WTC11 (cell line): ENCODE measurements at regions not wholly inside any gene's neighbourhood (a gene's known extent, or its start where the extent isn't known, plus 50 kb on each side); places are given as distances from the start of the nearest gene placed in this dataset.

Experiments
- ATAC-seq: fragments of 200-7000 bp; cut with Tn5 transposase; 2 replicates; pipeline ENCODE4 v1.10.0; 2021; ENCODE audit warnings: mild to moderate bottlenecking, moderate library complexity
- CTCF ChIA-PET: fragments of 300-600 bp; sonication (Branson Sonifier 250); formaldehyde crosslinking; loops from one replicate; lab custom pipeline; 2021; ENCODE audit warnings: antibody characterized with exemption; lab: Charles Lee
- POLR2A ChIA-PET: fragments of 350-600 bp; sonication (Branson Sonifier 250); formaldehyde crosslinking; loops from one replicate; lab custom pipeline; 2021; ENCODE audit warnings: antibody characterized with exemption; lab: Charles Lee
- DNase-seq: peaks from one replicate; pipeline ENCODE4 v3.0.0; 2021; ENCODE audit warnings: low spot score
- H3K27ac Mint-ChIP-seq: 2 replicates; pipeline ENCODE4 v1.8.0; 2021; ENCODE audit warnings: mixed read lengths
- H3K27me3 Mint-ChIP-seq: 2 replicates; pipeline ENCODE4 v1.8.0; 2021; ENCODE audit warnings: low read depth, mild to moderate bottlenecking, moderate library complexity, mixed read lengths
- H3K36me3 Mint-ChIP-seq: 2 replicates; pipeline ENCODE4 v1.8.0; 2021; ENCODE audit warnings: mixed read lengths
- H3K4me1 Mint-ChIP-seq: 2 replicates; pipeline ENCODE4 v1.8.0; 2022; ENCODE audit warnings: mixed read lengths
- H3K4me3 Mint-ChIP-seq: 2 replicates; pipeline ENCODE4 v1.8.0; 2021; ENCODE audit warnings: mild to moderate bottlenecking, moderate library complexity, mixed read lengths
- H3K9me3 Mint-ChIP-seq: 2 replicates; pipeline ENCODE4 v1.8.0; 2021; ENCODE audit warnings: mixed read lengths
- FOXK1 ChIP-seq: sonication (generic); formaldehyde crosslinking; IDR thresholded peaks from 2 replicates; pipeline ENCODE4 v1.8.0; 2022; ENCODE audit warnings: mild to moderate bottlenecking, moderate library complexity, missing genetic modification reagents
- GABPB1 ChIP-seq: sonication (generic); formaldehyde crosslinking; IDR thresholded peaks from 2 replicates; pipeline ENCODE4 v1.8.1; 2023; ENCODE audit warnings: mild to moderate bottlenecking, missing genetic modification reagents
- GTF2I ChIP-seq: fragments of 250-450 bp; sonication (Bioruptor Pico); conservative IDR thresholded peaks from 2 replicates; pipeline ENCODE4 v1.4.0; 2021; ENCODE audit warnings: mild to moderate bottlenecking
- HMGA2 ChIP-seq: fragments of 250-450 bp; sonication (Bioruptor Pico); IDR thresholded peaks from 2 replicates; pipeline ENCODE4 v1.4.0; 2021; ENCODE audit warnings: mild to moderate bottlenecking, moderate library complexity
- JAZF1 ChIP-seq: fragments of 250-450 bp; sonication (Bioruptor Pico); IDR thresholded peaks from 2 replicates; pipeline ENCODE4 v1.9.0; 2021; ENCODE audit warnings: moderate library complexity, mild to moderate bottlenecking, inconsistent platforms
- MXD4 ChIP-seq: fragments of 250-450 bp; sonication (Bioruptor Pico); IDR thresholded peaks from 2 replicates; pipeline ENCODE4 v1.8.0; 2021; ENCODE audit warnings: mild to moderate bottlenecking, moderate library complexity, borderline replicate concordance
- NFE2L1 ChIP-seq: sonication (generic); formaldehyde crosslinking; IDR thresholded peaks from 2 replicates; pipeline ENCODE4 v1.8.1; 2023; ENCODE audit warnings: missing genetic modification reagents
- NFYB ChIP-seq: sonication (generic); formaldehyde crosslinking; conservative IDR thresholded peaks from 2 replicates; pipeline ENCODE4 v1.8.0; 2022; ENCODE audit warnings: low read depth, missing genetic modification reagents
- NR1H2 ChIP-seq: sonication (generic); formaldehyde crosslinking; IDR thresholded peaks from 2 replicates; pipeline ENCODE4 v1.9.0; 2021; ENCODE audit warnings: mild to moderate bottlenecking, moderate library complexity, missing genetic modification reagents
- NR3C1 ChIP-seq: sonication (generic); formaldehyde crosslinking; conservative IDR thresholded peaks from 2 replicates; pipeline ENCODE4 v1.8.1; 2023; ENCODE audit warnings: low read depth, mild to moderate bottlenecking, missing genetic modification reagents
- SOX15 ChIP-seq: fragments of 250-450 bp; sonication (Bioruptor Pico); IDR thresholded peaks from 2 replicates; pipeline ENCODE4 v1.9.0; 2021; ENCODE audit warnings: mild to moderate bottlenecking
- SP1 ChIP-seq: sonication (generic); formaldehyde crosslinking; conservative IDR thresholded peaks from 2 replicates; pipeline ENCODE4 v1.8.1; 2022; ENCODE audit warnings: missing genetic modification reagents
- TCF7 ChIP-seq: sonication (generic); formaldehyde crosslinking; IDR thresholded peaks from 2 replicates; pipeline ENCODE4 v1.8.0; 2022; ENCODE audit warnings: mild to moderate bottlenecking, low read depth, missing genetic modification reagents, moderate library complexity
- ZBTB21 ChIP-seq: sonication (generic); formaldehyde crosslinking; IDR thresholded peaks from 2 replicates; pipeline ENCODE4 v1.8.1; 2023; ENCODE audit warnings: mild to moderate bottlenecking, missing genetic modification reagents, borderline replicate concordance
- ZNF138 ChIP-seq: sonication (generic); formaldehyde crosslinking; conservative IDR thresholded peaks from 2 replicates; pipeline ENCODE4 v1.8.1; 2022; ENCODE audit warnings: mild to moderate bottlenecking, moderate library complexity, missing genetic modification reagents
- ZNF263 ChIP-seq: sonication (generic); formaldehyde crosslinking; IDR thresholded peaks from 2 replicates; pipeline ENCODE4 v1.8.1; 2022; ENCODE audit warnings: low read depth, mild to moderate bottlenecking, moderate library complexity, missing genetic modification reagents
- TF ChIP-seq, protein P1 (sequence below): fragments of 250-450 bp; sonication (Bioruptor Pico); IDR thresholded peaks from 2 replicates; pipeline ENCODE4 v1.8.0; 2021; ENCODE audit warnings: mild to moderate bottlenecking
- TF ChIP-seq, protein P2 (sequence below): sonication (generic); formaldehyde crosslinking; IDR thresholded peaks from 2 replicates; pipeline ENCODE4 v1.8.1; 2022; ENCODE audit warnings: mild to moderate bottlenecking, missing genetic modification reagents, moderate library complexity, borderline replicate concordance
- TF ChIP-seq, protein P3 (sequence below): fragments of 250-450 bp; sonication (Bioruptor Pico); IDR thresholded peaks from 2 replicates; pipeline ENCODE4 v1.9.0; 2021; ENCODE audit warnings: mild to moderate bottlenecking, borderline replicate concordance
- TF ChIP-seq, protein P4 (sequence below): sonication (generic); formaldehyde crosslinking; conservative IDR thresholded peaks from 2 replicates; pipeline ENCODE4 v1.8.1; 2022; ENCODE audit warnings: mild to moderate bottlenecking, missing genetic modification reagents
- TF ChIP-seq, protein P5 (sequence below): sonication (generic); formaldehyde crosslinking; IDR thresholded peaks from 2 replicates; pipeline ENCODE4 v1.8.1; 2023; ENCODE audit warnings: mild to moderate bottlenecking, missing genetic modification reagents, borderline replicate concordance
- TF ChIP-seq, protein P6 (sequence below): sonication (generic); formaldehyde crosslinking; conservative IDR thresholded peaks from 2 replicates; pipeline ENCODE4 v1.8.1; 2023; ENCODE audit warnings: mild to moderate bottlenecking, low read depth, missing genetic modification reagents, moderate library complexity

DNA sequence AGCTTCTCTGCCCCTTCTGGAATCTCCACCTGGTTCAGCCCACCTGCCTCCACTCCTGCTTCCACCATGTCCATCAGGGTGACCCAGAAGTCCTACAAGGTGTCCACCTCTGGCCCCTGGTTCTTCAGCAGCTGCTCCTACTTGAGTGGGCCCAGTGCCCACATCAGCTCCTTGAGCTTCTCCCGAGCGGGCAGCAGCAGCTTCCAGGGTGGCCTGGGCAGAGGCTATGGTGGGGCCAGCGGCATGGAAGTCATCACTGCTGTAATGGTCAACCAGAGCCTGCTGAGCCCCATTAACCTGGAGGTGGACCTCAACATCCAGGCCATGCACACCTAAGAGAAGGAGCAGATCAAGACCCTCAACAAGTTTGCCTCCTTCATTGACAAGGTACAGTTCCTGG is 74.4 kb upstream of the ZXDA start:
- H3K4me1 Mint-ChIP-seq: no peaks in the 10 kb centered on the region
- ATAC-seq (no peak), DNase-seq (no peak)
- peaks cover 42% of the 10 kb centered on the region for H3K9me3 Mint-ChIP-seq
- peaks cover 4% of the 10 kb centered on the region; the same call in 1 of the 2 replicates for H3K27me3 Mint-ChIP-seq
- H3K4me3 Mint-ChIP-seq: no peak overlapping the region
- POLR2A ChIA-PET: no interaction called here
- TF ChIP-seq, protein P1, sequence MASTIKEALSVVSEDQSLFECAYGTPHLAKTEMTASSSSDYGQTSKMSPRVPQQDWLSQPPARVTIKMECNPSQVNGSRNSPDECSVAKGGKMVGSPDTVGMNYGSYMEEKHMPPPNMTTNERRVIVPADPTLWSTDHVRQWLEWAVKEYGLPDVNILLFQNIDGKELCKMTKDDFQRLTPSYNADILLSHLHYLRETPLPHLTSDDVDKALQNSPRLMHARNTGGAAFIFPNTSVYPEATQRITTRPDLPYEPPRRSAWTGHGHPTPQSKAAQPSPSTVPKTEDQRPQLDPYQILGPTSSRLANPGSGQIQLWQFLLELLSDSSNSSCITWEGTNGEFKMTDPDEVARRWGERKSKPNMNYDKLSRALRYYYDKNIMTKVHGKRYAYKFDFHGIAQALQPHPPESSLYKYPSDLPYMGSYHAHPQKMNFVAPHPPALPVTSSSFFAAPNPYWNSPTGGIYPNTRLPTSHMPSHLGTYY (CRISPR knock-in tag): no peak
- TF ChIP-seq, protein P2, sequence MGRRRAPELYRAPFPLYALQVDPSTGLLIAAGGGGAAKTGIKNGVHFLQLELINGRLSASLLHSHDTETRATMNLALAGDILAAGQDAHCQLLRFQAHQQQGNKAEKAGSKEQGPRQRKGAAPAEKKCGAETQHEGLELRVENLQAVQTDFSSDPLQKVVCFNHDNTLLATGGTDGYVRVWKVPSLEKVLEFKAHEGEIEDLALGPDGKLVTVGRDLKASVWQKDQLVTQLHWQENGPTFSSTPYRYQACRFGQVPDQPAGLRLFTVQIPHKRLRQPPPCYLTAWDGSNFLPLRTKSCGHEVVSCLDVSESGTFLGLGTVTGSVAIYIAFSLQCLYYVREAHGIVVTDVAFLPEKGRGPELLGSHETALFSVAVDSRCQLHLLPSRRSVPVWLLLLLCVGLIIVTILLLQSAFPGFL (CRISPR knock-in tag): no peak
- TF ChIP-seq SOX15 (CRISPR knock-in tag) (no peak), ZBTB21 (CRISPR knock-in tag) (no peak), NR1H2 (no peak), MXD4 (no peak)
- H3K27ac Mint-ChIP-seq: no peak overlapping the region
- peaks cover 32% of the 10 kb centered on the region for H3K36me3 Mint-ChIP-seq
- CTCF ChIA-PET: no interaction called here

DNA sequence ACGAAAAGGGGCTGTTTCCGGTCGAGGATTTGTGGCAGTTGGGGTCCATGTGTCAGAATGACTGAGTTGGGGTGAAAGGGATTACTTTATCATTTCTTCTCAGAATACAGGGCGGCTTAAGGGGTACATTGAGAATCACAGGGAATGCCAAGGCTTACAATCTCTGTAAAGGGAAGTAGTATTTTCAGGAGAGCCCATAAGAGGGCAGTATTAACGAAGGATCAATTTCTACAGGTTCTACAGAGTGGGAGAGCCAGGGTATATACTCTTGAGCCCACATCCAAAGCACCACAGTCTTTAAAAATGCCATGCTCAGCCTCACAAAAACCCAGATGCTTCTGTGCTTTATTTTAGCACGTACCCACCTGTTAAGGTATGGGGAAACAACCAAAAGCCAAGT is 67.7 kb upstream of the ZXDA start:
- no peaks in the 10 kb centered on the region for H3K27me3 Mint-ChIP-seq
- POLR2A ChIA-PET: no interaction called here
- H3K9me3 Mint-ChIP-seq: peaks cover 30% of the 10 kb centered on the region
- ATAC-seq (0 out of 2 replicates have a peak, but pooled peaks have one; percentile 39), DNase-seq (no peak)
- CTCF ChIA-PET: no interaction called here
- no peak overlapping the region for H3K4me3 Mint-ChIP-seq
- H3K36me3 Mint-ChIP-seq: peaks cover 16% of the 10 kb centered on the region
- no peak overlapping the region for H3K27ac Mint-ChIP-seq
- H3K4me1 Mint-ChIP-seq: no peaks in the 10 kb centered on the region
- TF ChIP-seq HMGA2 (CRISPR knock-in tag) (no peak), ZNF263 (CRISPR knock-in tag) (no peak), TCF7 (no peak), FOXK1 (CRISPR knock-in tag) (no peak), SP1 (CRISPR knock-in tag) (no peak), NFE2L1 (CRISPR knock-in tag) (no peak), ZNF138 (CRISPR knock-in tag) (no peak), JAZF1 (CRISPR knock-in tag) (no peak), NFYB (CRISPR knock-in tag) (no peak), GTF2I (no peak), ZBTB21 (CRISPR knock-in tag) (no peak), NR3C1 (CRISPR knock-in tag) (no peak), GABPB1 (CRISPR knock-in tag) (no peak)
- TF ChIP-seq, protein P3, sequence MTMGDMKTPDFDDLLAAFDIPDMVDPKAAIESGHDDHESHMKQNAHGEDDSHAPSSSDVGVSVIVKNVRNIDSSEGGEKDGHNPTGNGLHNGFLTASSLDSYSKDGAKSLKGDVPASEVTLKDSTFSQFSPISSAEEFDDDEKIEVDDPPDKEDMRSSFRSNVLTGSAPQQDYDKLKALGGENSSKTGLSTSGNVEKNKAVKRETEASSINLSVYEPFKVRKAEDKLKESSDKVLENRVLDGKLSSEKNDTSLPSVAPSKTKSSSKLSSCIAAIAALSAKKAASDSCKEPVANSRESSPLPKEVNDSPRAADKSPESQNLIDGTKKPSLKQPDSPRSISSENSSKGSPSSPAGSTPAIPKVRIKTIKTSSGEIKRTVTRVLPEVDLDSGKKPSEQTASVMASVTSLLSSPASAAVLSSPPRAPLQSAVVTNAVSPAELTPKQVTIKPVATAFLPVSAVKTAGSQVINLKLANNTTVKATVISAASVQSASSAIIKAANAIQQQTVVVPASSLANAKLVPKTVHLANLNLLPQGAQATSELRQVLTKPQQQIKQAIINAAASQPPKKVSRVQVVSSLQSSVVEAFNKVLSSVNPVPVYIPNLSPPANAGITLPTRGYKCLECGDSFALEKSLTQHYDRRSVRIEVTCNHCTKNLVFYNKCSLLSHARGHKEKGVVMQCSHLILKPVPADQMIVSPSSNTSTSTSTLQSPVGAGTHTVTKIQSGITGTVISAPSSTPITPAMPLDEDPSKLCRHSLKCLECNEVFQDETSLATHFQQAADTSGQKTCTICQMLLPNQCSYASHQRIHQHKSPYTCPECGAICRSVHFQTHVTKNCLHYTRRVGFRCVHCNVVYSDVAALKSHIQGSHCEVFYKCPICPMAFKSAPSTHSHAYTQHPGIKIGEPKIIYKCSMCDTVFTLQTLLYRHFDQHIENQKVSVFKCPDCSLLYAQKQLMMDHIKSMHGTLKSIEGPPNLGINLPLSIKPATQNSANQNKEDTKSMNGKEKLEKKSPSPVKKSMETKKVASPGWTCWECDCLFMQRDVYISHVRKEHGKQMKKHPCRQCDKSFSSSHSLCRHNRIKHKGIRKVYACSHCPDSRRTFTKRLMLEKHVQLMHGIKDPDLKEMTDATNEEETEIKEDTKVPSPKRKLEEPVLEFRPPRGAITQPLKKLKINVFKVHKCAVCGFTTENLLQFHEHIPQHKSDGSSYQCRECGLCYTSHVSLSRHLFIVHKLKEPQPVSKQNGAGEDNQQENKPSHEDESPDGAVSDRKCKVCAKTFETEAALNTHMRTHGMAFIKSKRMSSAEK: no peak
- TF ChIP-seq, protein P4, sequence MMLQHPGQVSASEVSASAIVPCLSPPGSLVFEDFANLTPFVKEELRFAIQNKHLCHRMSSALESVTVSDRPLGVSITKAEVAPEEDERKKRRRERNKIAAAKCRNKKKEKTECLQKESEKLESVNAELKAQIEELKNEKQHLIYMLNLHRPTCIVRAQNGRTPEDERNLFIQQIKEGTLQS (CRISPR knock-in tag): no peak
- TF ChIP-seq, protein P5, sequence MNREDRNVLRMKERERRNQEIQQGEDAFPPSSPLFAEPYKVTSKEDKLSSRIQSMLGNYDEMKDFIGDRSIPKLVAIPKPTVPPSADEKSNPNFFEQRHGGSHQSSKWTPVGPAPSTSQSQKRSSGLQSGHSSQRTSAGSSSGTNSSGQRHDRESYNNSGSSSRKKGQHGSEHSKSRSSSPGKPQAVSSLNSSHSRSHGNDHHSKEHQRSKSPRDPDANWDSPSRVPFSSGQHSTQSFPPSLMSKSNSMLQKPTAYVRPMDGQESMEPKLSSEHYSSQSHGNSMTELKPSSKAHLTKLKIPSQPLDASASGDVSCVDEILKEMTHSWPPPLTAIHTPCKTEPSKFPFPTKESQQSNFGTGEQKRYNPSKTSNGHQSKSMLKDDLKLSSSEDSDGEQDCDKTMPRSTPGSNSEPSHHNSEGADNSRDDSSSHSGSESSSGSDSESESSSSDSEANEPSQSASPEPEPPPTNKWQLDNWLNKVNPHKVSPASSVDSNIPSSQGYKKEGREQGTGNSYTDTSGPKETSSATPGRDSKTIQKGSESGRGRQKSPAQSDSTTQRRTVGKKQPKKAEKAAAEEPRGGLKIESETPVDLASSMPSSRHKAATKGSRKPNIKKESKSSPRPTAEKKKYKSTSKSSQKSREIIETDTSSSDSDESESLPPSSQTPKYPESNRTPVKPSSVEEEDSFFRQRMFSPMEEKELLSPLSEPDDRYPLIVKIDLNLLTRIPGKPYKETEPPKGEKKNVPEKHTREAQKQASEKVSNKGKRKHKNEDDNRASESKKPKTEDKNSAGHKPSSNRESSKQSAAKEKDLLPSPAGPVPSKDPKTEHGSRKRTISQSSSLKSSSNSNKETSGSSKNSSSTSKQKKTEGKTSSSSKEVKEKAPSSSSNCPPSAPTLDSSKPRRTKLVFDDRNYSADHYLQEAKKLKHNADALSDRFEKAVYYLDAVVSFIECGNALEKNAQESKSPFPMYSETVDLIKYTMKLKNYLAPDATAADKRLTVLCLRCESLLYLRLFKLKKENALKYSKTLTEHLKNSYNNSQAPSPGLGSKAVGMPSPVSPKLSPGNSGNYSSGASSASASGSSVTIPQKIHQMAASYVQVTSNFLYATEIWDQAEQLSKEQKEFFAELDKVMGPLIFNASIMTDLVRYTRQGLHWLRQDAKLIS (CRISPR knock-in tag): no peak
- TF ChIP-seq, protein P6, sequence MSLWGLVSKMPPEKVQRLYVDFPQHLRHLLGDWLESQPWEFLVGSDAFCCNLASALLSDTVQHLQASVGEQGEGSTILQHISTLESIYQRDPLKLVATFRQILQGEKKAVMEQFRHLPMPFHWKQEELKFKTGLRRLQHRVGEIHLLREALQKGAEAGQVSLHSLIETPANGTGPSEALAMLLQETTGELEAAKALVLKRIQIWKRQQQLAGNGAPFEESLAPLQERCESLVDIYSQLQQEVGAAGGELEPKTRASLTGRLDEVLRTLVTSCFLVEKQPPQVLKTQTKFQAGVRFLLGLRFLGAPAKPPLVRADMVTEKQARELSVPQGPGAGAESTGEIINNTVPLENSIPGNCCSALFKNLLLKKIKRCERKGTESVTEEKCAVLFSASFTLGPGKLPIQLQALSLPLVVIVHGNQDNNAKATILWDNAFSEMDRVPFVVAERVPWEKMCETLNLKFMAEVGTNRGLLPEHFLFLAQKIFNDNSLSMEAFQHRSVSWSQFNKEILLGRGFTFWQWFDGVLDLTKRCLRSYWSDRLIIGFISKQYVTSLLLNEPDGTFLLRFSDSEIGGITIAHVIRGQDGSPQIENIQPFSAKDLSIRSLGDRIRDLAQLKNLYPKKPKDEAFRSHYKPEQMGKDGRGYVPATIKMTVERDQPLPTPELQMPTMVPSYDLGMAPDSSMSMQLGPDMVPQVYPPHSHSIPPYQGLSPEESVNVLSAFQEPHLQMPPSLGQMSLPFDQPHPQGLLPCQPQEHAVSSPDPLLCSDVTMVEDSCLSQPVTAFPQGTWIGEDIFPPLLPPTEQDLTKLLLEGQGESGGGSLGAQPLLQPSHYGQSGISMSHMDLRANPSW (CRISPR knock-in tag): no peak
